ENCODE measurements at regions not wholly inside any gene's neighbourhood (a gene's known extent, or its start where the extent isn't known, plus 50 kb on each side); places are given as distances from the start of the nearest gene placed in this dataset.

DNA sequence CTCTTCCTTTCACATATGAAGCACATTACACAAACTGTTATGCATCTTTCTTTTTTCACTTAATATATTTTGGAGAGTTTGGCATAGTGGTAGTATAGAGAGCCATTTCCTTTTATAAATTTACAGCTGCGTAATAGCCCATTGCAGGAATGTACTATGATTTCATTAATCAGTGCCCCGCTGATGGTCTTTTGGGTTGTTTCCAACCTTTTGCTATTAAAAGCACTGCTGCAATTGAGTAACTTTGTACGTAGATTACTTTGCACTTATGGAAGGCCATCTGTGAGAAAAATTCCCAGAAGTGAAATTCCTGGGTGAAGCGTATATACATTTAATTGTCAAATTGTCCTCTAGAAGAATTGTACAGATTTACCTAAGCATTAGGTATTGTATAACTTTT, 565.3 kb upstream of the ZNF804A start:
- no peaks in the 10 kb centered on the region for H4K20me1 ChIP-seq (ENCODE audit: low read length)
- DNase-seq (no peak), ATAC-seq (no peak)
- no peaks in the 10 kb centered on the region for H3K36me3 ChIP-seq (ENCODE audit: low read depth, low read length)
- no peak overlapping the region for H3K27ac ChIP-seq (ENCODE audit: low read length)
- intact Hi-C loops (cut with micrococcal nuclease): no loop called here
- H3F3A ChIP-seq (ENCODE audit: low read length, unreplicated experiment): no peaks in the 10 kb centered on the region
- H3K79me2 ChIP-seq (ENCODE audit: low read length): no peaks in the 10 kb centered on the region
- no peaks in the 10 kb centered on the region for H3K27me3 ChIP-seq (ENCODE audit: low read length)
- BruUV-seq (replicated peaks): no TSS peak
- ChIA-PET POLR2A (ENCODE audit: unreplicated experiment) (no interaction called here), CTCF (no interaction called here)
- TF ChIP-seq, protein P1, sequence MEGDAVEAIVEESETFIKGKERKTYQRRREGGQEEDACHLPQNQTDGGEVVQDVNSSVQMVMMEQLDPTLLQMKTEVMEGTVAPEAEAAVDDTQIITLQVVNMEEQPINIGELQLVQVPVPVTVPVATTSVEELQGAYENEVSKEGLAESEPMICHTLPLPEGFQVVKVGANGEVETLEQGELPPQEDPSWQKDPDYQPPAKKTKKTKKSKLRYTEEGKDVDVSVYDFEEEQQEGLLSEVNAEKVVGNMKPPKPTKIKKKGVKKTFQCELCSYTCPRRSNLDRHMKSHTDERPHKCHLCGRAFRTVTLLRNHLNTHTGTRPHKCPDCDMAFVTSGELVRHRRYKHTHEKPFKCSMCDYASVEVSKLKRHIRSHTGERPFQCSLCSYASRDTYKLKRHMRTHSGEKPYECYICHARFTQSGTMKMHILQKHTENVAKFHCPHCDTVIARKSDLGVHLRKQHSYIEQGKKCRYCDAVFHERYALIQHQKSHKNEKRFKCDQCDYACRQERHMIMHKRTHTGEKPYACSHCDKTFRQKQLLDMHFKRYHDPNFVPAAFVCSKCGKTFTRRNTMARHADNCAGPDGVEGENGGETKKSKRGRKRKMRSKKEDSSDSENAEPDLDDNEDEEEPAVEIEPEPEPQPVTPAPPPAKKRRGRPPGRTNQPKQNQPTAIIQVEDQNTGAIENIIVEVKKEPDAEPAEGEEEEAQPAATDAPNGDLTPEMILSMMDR (conservative IDR thresholded peaks at IDR 0.05; ENCODE audit: low read depth, low read length): no peak
- TF ChIP-seq EZH2 (IDR thresholded peaks at IDR 0.05; ENCODE audit: low read length, unreplicated experiment): no peak
- H3K9ac ChIP-seq (ENCODE audit: low read length): no peak overlapping the region
- H3K4me1 ChIP-seq (ENCODE audit: insufficient read depth, low read length): no peaks in the 10 kb centered on the region
- no peaks in the 10 kb centered on the region for H3K9me3 ChIP-seq (ENCODE audit: low read length)
- no peak overlapping the region for H3K4me2 ChIP-seq (ENCODE audit: low read length)
- H3K9me2 ChIP-seq (replicated peaks; ENCODE audit: low read length): no peaks in the 10 kb centered on the region
- no peak overlapping the region for H3K4me3 ChIP-seq (ENCODE audit: low read length)
- no peak overlapping the region for H2AFZ ChIP-seq (ENCODE audit: low read length)

DNA sequence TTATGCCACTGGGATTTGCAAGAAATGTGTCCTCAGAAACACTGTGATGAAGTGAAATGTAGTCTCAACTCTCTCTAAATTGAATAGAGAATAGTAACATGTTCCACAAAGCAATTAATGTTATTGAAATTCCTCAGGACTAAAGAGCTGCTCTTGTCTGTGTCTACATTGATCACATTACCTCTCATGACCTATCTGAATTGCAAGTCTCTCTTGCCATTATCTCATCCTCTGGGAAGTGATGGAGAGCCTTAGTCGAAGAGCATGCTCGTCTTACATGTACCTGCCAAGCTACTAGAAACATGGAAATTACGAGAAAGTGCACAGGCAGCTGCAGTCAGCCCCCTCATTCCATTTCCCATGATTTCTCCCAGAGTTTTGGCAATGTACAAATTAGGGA, 561.1 kb upstream of the ZNF804A start:
- Histone ChIP-seq H3K36me3 (ENCODE audit: low read depth, low read length) (no peaks in the 10 kb centered on the region), H3K4me3 (ENCODE audit: low read length) (no peak overlapping the region), H3K9ac (ENCODE audit: low read length) (no peak overlapping the region), H3K4me2 (ENCODE audit: low read length) (no peak overlapping the region), H3F3A (ENCODE audit: low read length, unreplicated experiment) (no peaks in the 10 kb centered on the region), H3K4me1 (ENCODE audit: insufficient read depth, low read length) (no peaks in the 10 kb centered on the region), H3K9me3 (ENCODE audit: low read length) (no peaks in the 10 kb centered on the region), H2AFZ (ENCODE audit: low read length) (no peak overlapping the region), H4K20me1 (ENCODE audit: low read length) (no peaks in the 10 kb centered on the region), H3K27me3 (ENCODE audit: low read length) (no peaks in the 10 kb centered on the region), H3K9me2 (replicated peaks; ENCODE audit: low read length) (no peaks in the 10 kb centered on the region), H3K27ac (ENCODE audit: low read length) (no peak overlapping the region), H3K79me2 (ENCODE audit: low read length) (no peaks in the 10 kb centered on the region)
- TF ChIP-seq EZH2phosphoT487 (IDR thresholded peaks at IDR 0.05; ENCODE audit: borderline replicate concordance, low read length): no peak
- TF ChIP-seq, protein P1 (conservative IDR thresholded peaks at IDR 0.05; ENCODE audit: low read depth, low read length): no peak
- TF ChIP-seq EZH2 (IDR thresholded peaks at IDR 0.05; ENCODE audit: low read length, unreplicated experiment): no peak
- BruUV-seq (replicated peaks): no TSS peak
- POLR2A ChIA-PET (ENCODE audit: unreplicated experiment): interaction anchor here (0.5 kb wide), 1 partner anchor 168 kb away, joined by 4 read pairs; no protein-coding TSS in a partner anchor
- intact Hi-C loops (cut with micrococcal nuclease): no loop called here
- no peak for DNase-seq
- CTCF ChIA-PET: no interaction called here
- ATAC-seq: no peak

DNA sequence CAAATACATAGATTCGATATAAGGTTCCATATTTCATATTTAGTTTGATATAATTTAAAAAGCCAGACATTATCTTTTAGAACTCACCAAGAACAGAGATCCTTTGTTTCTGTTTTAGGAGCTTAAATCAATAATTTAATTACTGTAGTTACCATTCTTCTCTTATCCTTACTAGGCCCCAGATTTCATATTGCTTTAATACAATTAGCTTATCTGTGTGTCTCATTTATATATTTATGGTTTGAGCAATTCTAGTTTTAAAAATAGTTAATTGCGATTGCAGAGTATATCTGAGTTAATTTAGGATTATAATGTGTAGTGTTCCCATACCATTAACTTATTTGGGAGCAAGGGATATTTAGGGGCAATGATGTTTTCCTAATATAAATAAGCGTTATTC, 558.8 kb upstream of the ZNF804A start:
- Histone ChIP-seq H3K27me3 (ENCODE audit: low read length) (no peaks in the 10 kb centered on the region), H3K9me2 (replicated peaks; ENCODE audit: low read length) (no peaks in the 10 kb centered on the region), H3K4me3 (ENCODE audit: low read length) (no peak overlapping the region), H3K36me3 (ENCODE audit: low read depth, low read length) (no peaks in the 10 kb centered on the region), H3K4me2 (ENCODE audit: low read length) (no peak overlapping the region), H3K9ac (ENCODE audit: low read length) (no peak overlapping the region), H3F3A (ENCODE audit: low read length, unreplicated experiment) (no peaks in the 10 kb centered on the region), H4K20me1 (ENCODE audit: low read length) (no peaks in the 10 kb centered on the region), H3K4me1 (ENCODE audit: insufficient read depth, low read length) (no peaks in the 10 kb centered on the region), H3K9me3 (ENCODE audit: low read length) (no peaks in the 10 kb centered on the region), H2AFZ (ENCODE audit: low read length) (no peak overlapping the region), H3K27ac (ENCODE audit: low read length) (no peak overlapping the region), H3K79me2 (ENCODE audit: low read length) (no peaks in the 10 kb centered on the region)
- TF ChIP-seq, protein P1 (conservative IDR thresholded peaks at IDR 0.05; ENCODE audit: low read depth, low read length): no peak
- no peak for TF ChIP-seq EZH2 (IDR thresholded peaks at IDR 0.05; ENCODE audit: low read length, unreplicated experiment)
- TF ChIP-seq EZH2phosphoT487 (IDR thresholded peaks at IDR 0.05; ENCODE audit: borderline replicate concordance, low read length): no peak
- CTCF ChIA-PET: no interaction called here
- no peak for ATAC-seq
- DNase-seq: no peak
- BruUV-seq (replicated peaks): no TSS peak
- intact Hi-C loops (cut with micrococcal nuclease): no loop called here
- POLR2A ChIA-PET (ENCODE audit: unreplicated experiment): no interaction called here
